SK-N-SH treated with all-trans-retinoic acid at 6 μM for 48 hours (cell line): ENCODE measurements at regions not wholly inside any gene's neighbourhood (a gene's known extent, or its start where the extent isn't known, plus 50 kb on each side); places are given as distances from the start of the nearest gene placed in this dataset.

ENCODE experiments used
- GLIS3 ChIP-seq: fragments of 250-450 bp; sonication (Bioruptor Pico); IDR thresholded peaks from 2 replicates; pipeline ENCODE4 v1.5.0; 2020; ENCODE audit warnings: mild to moderate bottlenecking, moderate library complexity
- OSR1 ChIP-seq: fragments of 250-450 bp; sonication (Bioruptor Pico); IDR thresholded peaks from 2 replicates; pipeline ENCODE4 v1.8.0; 2022; ENCODE audit warnings: moderate library complexity, mild to moderate bottlenecking, inconsistent platforms
- TOX ChIP-seq: fragments of 250-450 bp; sonication (Bioruptor Pico); IDR thresholded peaks from 2 replicates; pipeline ENCODE4 v1.8.0; 2021; ENCODE audit warnings: mild to moderate bottlenecking, moderate library complexity, borderline replicate concordance
- ZC3H10 ChIP-seq: fragments of 250-450 bp; sonication (Bioruptor Pico); IDR thresholded peaks from 2 replicates; pipeline ENCODE4 v1.5.1; 2021; ENCODE audit warnings: mild to moderate bottlenecking, moderate library complexity
- ZNF70 ChIP-seq: fragments of 450-650 bp; formaldehyde crosslinking; IDR thresholded peaks from 2 replicates; pipeline ENCODE4 v1.5.0; 2020; ENCODE audit warnings: mild to moderate bottlenecking, moderate library complexity
- ZNF8 ChIP-seq: fragments of 450-650 bp; formaldehyde crosslinking; IDR thresholded peaks from 2 replicates; pipeline ENCODE4 v1.5.0; 2020; ENCODE audit warnings: mild to moderate bottlenecking, moderate library complexity
- TF ChIP-seq, protein P1 (sequence below): fragments of 250-450 bp; sonication (Bioruptor Pico); IDR thresholded peaks from 2 replicates; pipeline ENCODE4 v1.8.0; 2021; ENCODE audit warnings: low read depth, mild to moderate bottlenecking, moderate library complexity, borderline replicate concordance
- TF ChIP-seq, protein P2 (sequence below): fragments of 250-450 bp; sonication (Bioruptor Pico); IDR thresholded peaks from 2 replicates; pipeline ENCODE4 v1.5.1; 2020; ENCODE audit warnings: low read depth, mild to moderate bottlenecking, moderate library complexity
- TF ChIP-seq, protein P3 (sequence below): fragments of 250-450 bp; sonication (Bioruptor Pico); IDR thresholded peaks from 2 replicates; pipeline ENCODE4 v1.8.0; 2020; ENCODE audit warnings: mild to moderate bottlenecking, moderate library complexity, borderline replicate concordance

DNA sequence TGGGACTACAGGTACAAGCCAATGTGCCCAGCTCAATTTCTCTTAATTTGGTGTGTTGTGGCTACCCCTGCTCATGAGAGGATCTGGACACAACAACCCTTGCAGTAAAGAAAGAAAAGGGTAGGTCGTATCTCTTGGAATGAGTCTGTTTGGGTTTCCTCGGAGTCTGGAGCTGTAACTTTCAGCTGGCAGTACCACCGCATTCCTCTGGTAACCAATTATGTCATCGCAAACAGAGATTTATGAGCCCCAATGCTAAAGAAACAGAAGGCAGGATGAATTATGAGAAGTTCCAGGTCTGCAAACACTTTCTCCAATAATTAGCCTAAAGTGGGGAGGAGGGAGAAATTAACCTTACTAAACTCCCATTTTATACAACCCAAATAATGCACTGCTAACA is 186.6 kb upstream of the NRP1 start:
- TF ChIP-seq, protein P1, sequence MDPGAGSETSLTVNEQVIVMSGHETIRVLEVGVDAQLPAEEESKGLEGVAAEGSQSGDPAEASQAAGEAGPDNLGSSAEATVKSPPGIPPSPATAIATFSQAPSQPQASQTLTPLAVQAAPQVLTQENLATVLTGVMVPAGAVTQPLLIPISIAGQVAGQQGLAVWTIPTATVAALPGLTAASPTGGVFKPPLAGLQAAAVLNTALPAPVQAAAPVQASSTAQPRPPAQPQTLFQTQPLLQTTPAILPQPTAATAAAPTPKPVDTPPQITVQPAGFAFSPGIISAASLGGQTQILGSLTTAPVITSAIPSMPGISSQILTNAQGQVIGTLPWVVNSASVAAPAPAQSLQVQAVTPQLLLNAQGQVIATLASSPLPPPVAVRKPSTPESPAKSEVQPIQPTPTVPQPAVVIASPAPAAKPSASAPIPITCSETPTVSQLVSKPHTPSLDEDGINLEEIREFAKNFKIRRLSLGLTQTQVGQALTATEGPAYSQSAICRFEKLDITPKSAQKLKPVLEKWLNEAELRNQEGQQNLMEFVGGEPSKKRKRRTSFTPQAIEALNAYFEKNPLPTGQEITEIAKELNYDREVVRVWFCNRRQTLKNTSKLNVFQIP (CRISPR knock-in tag), result no peak
- no peak for TF ChIP-seq OSR1 (CRISPR knock-in tag)
- no peak for TF ChIP-seq GLIS3 (CRISPR knock-in tag)
- TF ChIP-seq, protein P2, sequence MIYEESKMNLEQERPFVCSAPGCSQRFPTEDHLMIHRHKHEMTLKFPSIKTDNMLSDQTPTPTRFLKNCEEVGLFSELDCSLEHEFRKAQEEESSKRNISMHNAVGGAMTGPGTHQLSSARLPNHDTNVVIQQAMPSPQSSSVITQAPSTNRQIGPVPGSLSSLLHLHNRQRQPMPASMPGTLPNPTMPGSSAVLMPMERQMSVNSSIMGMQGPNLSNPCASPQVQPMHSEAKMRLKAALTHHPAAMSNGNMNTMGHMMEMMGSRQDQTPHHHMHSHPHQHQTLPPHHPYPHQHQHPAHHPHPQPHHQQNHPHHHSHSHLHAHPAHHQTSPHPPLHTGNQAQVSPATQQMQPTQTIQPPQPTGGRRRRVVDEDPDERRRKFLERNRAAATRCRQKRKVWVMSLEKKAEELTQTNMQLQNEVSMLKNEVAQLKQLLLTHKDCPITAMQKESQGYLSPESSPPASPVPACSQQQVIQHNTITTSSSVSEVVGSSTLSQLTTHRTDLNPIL (CRISPR knock-in tag), result no peak
- TF ChIP-seq ZNF70, result no peak
- TF ChIP-seq ZNF8, result no peak
- TF ChIP-seq, protein P3, sequence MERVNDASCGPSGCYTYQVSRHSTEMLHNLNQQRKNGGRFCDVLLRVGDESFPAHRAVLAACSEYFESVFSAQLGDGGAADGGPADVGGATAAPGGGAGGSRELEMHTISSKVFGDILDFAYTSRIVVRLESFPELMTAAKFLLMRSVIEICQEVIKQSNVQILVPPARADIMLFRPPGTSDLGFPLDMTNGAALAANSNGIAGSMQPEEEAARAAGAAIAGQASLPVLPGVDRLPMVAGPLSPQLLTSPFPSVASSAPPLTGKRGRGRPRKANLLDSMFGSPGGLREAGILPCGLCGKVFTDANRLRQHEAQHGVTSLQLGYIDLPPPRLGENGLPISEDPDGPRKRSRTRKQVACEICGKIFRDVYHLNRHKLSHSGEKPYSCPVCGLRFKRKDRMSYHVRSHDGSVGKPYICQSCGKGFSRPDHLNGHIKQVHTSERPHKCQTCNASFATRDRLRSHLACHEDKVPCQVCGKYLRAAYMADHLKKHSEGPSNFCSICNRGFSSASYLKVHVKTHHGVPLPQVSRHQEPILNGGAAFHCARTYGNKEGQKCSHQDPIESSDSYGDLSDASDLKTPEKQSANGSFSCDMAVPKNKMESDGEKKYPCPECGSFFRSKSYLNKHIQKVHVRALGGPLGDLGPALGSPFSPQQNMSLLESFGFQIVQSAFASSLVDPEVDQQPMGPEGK (CRISPR knock-in tag), result no peak
- no peak for TF ChIP-seq TOX
- no peak for TF ChIP-seq ZC3H10
